Activated CD4-positive, CD25-positive, alpha-beta regulatory T cell treated with anti-CD3 and anti-CD28 coated beads, Interleukin-2, amount 50 U/mL, for 24 hours (primary cell): ENCODE measurements at regions not wholly inside any gene's neighbourhood (a gene's known extent, or its start where the extent isn't known, plus 50 kb on each side); places are given as distances from the start of the nearest gene placed in this dataset.

Source experiments
- ATAC-seq, 2 donors: fragments of 150-1000 bp; cut with Tn5 transposase; one replicate each; pipeline ENCODE4 v1.10.0; 2021; ENCODE audit warnings: mild to moderate bottlenecking in 1 of 2, moderate library complexity in 1 of 2

DNA sequence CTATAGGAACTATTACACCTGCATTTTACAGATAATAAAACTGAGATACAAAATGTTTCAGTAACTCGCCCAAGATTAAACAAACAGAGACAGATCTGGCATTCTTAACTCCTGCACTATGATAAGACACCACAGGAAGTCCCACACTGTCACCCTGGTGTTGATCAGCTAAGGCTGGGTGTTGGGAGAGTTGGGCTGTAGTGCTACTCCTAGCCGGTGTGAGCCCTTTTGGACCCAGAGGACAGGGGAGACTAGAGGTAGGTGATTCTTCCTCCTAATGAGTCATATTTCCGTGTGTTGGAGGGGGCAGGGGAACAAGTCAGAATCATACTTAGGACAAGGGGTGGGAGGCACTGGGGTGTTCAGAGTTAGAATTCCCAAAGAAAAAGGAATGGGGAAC is 353.2 kb upstream of the TENM4 start:
- no peak for ATAC-seq

DNA sequence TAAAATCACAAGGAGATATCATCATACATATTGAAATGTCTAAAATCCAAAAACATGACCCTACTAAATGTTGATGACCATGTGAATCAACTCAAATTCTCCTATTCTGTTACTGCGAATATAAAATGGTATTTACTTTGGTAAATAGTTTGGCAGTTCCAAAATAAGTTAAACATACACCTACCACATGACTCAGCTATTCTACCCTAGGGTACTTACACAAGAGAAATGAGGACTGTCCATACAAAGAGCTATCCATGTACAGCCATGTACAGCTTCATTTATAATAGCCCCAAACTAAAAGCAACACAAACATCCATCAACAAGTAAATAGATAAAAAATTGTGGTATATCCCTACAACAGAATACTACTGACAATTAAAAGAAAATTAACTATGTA is 346.1 kb upstream of the TENM4 start:
- no peak for ATAC-seq

DNA sequence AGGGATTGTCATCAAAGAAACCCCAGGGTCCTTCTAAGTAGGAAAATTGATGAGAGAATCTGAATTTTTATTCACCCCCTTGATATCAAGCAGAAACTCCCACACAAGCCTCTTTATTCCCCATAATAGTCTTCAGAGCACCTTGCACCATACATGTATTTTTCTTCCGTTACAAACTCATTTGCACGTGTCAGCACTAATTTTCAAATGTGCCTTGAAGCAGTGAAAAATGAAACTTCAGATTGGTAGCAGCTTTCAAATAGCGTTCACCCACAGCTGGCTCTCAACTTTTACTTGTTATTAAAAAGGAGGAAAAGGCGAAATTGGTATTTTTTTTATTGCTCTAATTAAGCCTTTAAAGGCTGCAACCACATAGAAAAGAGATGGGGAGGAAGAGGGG is 343.0 kb upstream of the TENM4 start:
- no peak for ATAC-seq

DNA sequence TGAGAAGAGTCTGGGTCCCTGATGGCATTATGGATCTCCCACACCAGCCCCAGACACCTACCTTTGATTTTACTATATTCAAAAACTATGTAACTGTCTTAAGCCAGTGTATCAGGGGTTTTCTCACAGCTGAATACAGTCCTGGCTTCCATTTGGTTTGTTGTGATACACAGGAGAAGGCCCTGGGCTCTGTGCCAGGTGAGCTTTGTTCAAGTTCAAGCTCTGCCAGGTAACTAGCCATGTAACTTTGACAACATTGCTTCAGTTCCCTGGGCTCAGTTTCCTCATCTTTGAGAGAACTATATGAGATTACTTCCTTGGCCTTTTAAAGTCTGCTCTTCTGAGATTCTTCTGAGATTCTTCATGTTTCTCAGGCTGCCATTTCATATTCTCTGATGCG is 327.5 kb upstream of the TENM4 start:
- ATAC-seq, result no peak

DNA sequence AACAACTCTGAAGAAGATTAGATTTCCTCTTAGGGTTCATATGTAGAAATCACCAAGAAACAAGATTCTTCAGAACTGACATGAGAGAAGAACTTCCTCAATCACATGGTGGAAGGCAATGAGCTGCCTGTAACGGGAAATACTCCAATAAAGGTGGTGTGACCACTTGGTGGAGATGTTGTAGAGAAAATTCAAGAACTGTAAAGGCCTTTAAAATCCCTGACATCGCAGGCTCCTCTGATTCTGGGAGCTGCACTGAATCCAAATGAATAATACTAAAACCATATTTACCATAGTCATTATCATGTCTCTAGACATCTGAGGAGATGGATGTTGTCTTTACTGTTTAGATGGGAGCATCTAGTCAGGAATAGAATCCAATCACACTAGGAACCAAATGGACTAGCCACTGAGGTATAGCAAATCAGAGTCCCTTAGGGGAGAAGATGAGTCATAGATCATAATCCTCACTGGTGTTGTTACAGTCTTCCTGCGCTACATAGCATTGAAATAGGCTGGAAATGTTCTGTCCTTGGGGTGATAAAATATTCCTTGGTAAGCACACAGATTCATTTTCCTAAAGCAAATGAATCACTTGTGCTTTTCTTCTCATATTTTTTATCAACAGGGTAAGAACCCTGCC is 321.6 kb upstream of the TENM4 start:
- ATAC-seq, result no peak

DNA sequence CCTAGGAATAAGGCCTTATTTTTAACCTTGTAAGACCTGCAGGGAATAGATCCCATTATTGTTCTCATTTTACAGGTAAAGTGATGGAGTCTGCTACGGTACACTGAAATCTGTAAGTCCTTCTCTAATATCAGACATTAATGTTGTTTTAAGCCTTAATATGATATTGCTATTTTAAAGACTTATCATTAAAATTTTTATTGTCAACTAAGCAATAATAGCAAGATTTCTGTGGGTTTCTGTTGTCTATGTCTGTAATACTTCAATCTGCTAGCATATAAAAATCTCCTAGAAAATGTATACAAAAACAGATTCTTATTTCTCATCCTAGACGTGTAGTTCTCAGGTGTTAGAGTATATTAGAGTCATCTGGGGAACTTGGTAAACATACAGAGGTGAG is 317.5 kb upstream of the TENM4 start:
- no peak for ATAC-seq

DNA sequence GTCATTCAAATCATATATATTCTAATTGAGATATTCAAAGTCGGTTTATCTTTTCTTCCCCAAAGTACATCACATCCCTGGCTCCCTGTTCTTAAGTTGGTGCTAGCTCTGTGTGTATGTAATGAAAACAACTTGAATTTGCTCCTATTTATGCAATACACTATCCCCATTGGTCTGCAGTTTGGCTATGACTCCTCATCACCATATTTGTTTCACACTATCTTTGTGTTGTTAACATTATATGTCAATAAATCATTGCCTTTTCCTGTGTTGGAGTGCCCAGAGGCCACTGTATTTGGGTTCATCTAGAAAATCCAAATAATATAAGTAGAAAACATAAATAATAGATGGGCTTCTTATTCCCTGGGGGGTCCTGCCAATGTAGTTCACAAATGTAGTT is 306.6 kb upstream of the TENM4 start:
- ATAC-seq, result no peak

DNA sequence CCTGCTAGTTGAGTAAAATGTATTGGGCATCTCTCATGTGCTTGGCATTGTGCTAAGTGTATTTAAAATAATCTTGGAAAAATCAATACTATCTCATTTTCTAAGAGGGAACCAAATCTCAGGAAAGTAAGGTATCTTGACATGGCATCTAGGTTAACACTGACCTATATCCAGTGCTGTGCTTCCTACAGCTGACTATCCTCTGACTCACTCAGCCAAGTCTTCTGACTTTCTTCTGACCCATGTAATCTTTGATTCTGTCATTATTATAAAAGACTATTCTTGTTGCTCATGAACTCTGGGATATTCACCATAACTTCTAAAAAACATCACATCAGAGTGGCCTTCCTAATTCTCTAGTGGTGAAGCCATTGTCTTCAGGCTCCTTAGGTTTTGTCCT is 304.1 kb upstream of the TENM4 start:
- ATAC-seq, result no peak

DNA sequence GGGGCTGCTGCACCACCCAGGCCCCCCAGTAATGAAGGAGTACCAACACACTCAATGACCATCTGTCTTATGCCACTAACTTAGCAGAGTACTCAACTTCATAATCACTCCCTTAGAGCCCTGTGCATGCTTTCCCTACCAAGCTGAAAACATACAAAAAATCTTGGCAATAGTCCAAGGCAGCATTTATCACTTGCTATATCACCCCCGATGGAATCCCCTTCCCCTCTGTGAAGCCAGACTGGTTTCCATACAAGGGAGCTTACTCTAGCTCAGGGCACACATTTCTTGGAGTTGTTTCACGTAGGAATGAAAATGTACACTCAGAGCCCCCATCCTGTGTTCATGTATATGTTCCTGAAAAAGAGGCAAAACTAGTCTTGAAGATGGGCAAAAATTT is 301.3 kb upstream of the TENM4 start:
- no peak for ATAC-seq

DNA sequence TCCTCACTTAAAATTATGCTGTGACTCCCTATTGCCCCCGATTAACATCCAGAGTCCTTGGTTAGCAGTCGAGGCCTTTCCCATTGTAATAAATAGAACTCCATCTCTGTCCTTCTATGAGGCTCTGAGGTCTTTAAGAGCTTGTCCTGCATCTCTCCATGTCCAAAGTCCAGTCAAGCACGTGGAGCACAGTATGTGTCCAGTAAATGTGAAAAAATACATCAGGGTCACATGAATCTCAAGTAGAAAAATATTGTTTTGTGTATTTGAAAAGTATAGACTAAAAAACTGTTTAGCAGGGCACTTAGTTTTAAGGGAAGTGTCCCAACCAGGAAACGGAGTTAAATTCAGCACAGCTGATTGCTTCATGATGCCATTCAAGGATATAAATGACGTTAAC is 298.8 kb upstream of the TENM4 start:
- ATAC-seq, result no peak

DNA sequence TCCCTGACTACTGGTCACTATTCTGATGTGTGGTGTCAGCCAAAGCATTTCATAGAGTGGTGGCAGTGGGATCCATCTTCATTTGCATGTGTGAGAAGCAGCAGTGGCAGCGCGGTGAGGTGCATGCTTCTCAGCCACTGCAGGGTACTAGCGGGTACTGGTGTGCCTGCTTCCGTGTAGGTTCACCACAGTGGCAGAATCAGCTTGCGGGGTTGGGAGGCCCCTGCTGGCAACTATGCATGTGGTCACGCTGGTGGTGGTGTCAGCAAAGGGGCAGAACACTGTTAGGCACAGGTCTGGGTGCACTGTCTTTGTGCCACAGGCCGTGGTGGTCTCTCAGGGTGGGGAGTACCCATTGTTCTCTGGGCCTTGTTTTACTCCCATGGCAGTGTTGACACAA is 286.4 kb upstream of the TENM4 start:
- no peak for ATAC-seq

DNA sequence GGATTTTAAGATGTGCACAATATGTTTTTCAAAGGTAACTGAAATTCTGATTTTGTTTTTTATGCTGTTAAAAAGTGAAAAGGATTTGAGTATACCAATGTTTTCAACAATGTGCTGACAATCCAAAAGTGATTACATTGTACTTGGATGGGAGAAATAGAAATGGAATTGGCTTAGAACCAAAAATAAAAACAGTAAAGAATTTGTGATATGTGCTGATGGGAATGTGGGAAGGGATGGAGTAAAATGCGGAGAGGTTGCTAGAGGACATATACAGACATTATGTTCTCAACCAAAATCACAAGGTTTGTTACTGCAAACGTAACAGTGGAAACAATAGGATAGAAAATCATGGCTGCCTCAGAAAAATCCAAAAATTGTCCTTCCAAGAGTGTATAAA is 279.3 kb upstream of the TENM4 start:
- ATAC-seq, result no peak

DNA sequence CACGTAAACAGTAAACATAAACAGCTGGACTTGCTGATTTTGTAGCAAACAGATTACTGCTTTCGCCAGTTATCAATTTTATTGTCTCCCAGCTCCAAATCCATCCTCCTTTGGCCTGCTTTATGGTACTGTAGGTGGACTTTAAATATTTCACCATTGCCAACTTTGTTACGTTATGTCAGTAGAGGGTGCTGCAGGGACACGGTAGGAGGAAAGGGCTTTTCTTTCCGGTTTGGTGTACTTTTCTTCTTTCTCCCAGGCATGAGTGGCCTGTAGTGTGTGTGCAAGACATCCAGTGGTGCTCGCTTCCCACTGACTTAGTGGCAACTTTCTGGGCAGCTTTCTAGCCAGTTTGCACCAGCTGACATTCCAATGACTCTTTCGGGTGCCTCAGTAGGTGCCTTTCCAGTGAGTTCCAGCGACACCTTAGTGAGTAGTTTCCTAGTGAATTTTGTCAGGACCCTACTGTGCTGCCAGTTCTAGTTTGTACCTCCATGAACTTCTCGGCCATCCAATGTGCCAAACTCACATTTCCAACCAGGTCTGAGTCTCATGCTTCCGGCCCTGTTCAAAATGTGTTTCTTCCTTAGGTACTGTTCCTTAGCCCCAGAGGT is 267.6 kb upstream of the TENM4 start:
- no peak for ATAC-seq

DNA sequence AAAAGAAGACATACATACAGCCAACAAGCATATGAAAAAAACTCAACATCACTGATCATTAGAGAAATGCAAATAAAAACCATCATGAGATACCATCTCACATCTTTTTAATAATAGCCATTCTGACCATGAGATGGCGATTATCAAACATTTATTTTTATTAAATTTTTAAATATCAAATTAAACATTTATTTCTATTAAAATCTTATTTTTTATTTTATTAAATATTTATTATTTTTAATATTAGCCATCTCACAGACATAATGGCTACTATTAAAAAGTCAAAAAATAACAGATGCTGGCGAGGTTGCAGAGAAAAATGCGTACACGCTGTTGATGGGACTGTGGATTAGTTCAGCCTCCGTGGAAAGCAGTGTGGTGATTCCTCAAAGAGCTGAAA is 264.8 kb upstream of the TENM4 start:
- ATAC-seq, result no peak

DNA sequence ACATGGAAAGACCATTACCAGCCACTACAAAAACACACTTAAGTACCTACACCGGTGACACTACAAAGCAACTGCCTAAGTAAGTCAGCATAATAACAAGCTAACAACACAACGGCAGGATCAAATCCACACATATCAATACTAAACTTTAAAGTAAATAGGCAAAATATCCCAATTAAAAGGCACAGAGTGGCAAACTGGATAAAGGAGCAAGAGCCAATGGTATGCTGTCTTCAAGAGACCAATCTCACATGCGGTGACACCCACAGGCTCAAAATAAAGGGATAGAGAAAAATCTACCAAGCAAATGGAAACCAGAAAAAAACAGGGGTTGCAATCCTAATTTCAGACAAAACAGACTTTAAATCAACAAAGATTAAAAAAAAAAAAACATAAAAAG is 261.5 kb upstream of the TENM4 start:
- no peak for ATAC-seq

DNA sequence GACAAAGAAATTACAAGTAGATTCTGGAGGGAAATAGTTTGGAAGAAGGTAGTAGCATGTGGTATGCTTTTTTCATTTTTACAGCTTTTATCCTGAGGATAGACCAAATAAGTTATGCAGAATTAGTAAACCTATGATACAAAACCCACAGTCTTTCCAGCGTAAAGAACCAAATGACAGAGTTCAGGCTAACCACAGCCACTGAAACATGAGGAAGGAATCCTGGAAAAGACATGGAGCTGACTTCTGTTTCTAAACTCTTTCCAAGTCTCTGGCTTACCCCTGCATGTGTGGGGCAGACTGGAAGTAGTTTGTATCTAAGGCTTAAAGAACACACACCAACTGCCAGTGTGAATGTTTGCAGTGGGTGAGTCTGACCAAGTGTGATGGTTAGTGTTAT is 258.4 kb upstream of the TENM4 start:
- ATAC-seq, result no peak

DNA sequence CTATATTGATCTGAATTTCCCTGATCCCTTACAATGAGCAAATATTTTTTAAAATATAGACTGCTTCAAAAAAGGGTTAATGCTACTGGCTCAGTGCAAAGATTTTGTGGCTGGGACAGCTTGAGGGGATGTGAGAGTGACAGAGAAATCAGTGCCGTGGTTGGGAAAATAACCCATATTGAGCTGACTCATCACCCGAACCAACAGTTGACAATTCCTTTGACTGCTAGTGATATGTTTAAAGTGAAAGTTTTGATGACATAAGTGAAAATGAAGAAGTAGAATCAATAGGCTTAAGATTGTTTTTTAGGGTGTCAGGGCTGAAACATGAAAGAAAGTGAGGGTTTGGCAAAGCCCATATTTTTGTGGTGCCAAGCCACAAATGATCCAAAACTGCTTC is 257.1 kb upstream of the TENM4 start:
- no peak for ATAC-seq

DNA sequence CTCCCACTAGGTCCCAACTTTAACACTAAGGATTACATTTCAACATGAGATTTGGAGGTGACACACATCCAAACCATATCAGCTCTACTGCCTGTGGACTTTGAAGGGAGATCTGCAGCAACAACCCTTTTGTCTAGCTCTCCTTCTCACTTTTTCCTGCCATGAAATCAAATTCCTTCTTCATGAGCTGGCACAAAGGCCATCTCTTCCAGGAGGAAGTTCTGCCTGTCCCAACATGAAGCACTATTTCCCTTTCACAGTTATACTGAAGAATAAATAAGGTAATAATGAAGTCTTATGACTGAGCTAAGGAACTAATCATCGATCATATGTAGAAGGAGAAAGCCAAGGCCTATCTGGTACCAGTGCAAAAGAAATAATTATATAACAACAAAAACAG is 253.5 kb upstream of the TENM4 start:
- no peak for ATAC-seq

DNA sequence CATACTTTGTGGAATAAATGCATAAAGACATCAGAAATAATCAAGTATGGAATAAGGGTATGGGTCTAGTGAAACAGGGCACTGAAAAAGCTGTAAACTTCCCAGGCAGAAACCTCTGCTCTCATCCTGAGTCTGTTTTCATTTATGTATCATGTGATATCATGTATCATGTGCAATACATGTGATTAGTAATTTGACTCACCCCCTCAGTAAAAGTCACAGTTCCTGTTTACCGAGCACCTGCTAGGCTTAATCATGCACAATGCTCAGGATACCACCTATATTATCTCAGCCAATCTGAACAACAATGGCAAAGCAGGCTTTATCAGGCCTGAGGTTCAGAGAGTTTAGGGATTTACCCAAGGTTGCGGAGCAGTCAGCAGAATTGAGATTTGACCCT is 250.6 kb upstream of the TENM4 start:
- ATAC-seq, result no peak

DNA sequence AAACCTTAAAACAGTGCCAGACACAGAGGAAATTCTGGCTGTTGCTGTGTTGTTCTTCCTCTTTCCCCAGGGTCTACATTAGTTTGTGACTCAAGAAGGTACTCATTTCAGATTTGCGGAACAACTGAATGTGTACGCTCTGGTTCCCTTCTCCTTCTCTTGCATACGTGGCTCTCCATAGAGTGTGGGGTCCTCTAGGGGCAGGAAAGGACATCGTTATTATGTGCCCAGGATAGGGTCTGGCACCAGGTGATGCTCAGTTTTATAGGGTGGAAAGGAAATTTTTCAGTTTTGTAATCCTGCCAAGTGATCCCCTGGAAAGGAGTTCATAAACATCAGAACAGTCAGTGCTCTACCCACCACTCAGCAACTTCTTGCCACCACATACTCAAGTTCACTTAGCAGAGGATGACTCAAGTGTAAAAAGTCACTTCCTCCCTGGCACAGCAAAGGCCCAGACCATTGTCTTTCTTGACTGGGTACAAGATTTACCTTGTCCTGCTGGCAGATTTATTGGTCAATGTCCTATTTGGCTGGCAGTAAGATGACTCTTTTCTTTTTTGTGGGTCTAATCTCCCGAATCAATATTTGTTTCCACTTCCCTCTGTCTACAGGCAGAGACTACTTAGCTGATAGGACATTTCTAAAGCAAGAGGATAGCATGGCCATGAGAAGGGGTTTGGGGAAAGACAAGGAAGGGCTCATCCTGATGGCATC is 246.0 kb upstream of the TENM4 start:
- ATAC-seq, result no peak

DNA sequence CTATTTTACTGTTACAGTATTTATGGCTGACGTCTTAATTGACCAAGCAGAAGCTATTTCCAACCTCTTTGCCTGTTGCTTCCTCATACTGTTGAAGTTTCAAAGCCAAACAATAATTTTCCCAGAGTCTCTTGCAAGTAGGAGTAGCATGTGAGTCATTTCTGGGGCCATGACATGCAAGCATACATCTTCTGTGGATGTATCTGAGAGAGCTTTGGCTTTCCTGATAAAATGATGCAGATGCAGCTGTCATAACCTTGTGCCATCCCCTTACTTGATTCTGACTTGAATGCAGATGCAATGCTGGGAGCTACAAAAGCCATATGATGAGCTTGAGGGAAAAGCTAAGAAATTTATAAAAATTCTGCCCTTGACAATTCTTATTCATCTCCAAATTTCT is 243.1 kb upstream of the TENM4 start:
- ATAC-seq, result no peak

DNA sequence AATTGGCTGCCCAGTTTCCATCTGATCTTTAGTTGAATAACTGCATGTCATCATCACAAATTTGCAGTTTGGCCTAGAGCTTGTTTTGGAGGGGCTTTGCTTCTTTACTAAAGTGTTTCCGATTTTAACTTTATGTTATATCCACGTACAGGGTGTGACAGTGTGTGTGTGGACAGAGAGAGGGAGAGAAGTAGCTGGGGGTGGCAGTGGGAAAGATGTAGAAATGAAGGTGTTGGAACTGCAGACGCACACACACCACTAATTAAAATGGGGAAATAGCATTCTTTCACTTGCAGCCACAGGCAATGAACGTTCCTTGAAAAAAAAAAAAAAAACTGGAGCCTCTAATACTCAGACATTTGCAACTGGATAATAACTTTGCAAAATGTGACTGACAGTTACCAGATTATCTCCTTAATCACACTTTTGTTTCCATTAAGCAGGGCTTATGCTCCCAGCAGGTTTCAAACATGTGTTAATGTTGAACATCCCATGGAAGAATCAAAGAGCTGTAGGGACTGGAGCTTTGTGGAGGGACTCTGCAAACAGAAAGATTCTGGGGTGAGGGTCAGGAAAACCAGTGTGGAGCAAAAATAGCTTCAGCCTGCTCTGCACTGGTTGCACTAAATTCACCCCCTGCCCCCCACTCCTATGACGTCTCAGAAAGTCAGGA is 238.1 kb upstream of the TENM4 start:
- ATAC-seq, result no peak

DNA sequence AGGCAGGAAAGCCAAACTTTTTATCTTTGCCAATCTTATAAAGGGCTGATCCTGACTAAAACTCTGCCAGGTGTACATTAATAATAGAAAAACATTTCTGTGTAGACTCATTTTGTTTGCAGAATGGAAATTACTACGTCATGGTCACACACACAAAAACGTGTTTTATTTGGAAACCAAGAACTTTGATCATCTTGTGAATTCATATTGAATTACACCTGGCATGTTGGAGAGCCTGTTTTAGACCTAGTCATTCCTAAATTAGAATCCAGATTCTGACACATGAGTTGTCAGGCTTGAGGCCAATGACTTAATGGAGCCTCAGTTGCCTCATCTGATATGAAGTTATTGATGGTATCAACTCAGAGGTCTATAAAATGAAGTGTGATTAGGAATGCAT is 235.6 kb upstream of the TENM4 start:
- no peak for ATAC-seq

DNA sequence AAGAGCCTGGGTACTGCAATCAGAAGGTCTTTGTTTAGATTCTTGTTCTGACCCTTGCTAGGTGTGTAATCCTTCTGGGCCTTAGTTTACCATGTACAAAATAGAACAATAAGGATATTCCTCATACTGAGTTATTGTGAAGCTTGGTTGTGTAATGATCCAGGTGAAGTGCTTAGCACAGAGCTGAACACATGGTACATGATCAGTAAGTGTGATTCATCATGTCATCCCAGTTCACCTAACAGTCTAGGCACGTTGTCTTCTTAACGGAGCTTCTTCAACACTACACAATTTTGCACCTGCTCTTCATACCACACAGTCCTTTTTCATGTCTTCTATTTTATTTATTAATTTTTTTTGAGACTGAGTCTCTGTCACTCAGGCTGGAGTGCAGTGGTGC is 234.3 kb upstream of the TENM4 start:
- ATAC-seq, result no peak
